ENCODE measurements at regions not wholly inside any gene's neighbourhood (a gene's known extent, or its start where the extent isn't known, plus 50 kb on each side); places are given as distances from the start of the nearest gene placed in this dataset.
"Not testable (repeated sequence)": the region's sequence is repeated elsewhere in the genome, so short reads cannot be mapped to it uniquely, and the experiment has no call there.

DNA sequence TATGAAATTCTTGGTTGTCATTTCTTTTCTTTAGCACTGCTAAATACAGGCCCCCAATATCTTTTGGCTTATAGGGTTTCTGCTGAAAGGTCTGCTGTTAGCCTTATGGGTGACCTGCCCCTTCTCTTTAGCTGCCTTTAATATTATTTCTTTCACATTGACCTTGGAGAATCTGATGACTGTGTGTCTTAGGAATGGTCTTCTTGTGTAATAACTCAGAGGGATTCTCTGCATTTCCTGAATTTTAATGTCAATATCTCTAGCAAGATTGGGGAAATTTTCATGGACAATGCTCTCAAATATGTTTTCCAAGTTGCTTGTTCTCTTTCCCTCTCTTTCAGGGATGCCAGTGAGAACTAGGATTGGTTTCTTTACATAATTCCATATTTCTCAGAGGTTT is 292.4 kb downstream of the SLC7A11 start:
- no peak for DNase-seq
- in situ Hi-C loops (cut with HindIII; ENCODE audit: low pct_ligation_motif_present, low sequenced_read_pairs): no loop called here

DNA sequence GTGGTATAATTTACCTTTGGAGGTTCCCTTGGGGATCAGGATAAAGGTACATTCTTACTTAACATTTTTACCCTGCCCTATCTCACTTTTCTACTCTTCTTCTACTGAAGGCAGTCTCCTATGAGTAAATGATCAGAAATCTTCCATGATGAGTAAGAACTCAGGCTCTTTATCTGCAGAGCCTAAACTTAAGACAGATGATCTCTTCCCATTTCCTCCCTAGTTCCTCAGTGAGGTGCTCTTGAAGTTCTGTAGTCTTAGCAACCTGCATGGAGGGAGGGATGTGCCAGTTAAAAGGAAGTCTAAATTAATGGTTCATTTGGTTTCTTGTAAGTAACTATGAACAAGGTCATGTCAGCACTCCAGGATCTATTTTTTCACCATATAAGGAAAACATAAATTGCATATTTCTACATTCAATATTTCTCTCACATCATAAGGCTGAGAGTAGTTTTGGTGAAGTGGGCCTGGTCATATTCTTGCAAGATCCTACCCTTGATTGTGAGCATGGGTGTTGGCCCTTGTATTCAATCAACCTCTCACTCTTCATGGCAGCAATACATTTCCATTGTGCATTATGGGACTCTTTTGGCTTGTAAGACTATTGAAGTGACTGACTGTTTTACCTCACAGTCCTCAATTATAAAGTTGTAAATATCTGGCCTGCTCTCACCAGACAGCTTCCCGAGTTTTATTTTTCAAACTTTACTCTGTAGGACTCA is 295.5 kb downstream of the SLC7A11 start:
- TF ChIP-seq, protein P1, sequence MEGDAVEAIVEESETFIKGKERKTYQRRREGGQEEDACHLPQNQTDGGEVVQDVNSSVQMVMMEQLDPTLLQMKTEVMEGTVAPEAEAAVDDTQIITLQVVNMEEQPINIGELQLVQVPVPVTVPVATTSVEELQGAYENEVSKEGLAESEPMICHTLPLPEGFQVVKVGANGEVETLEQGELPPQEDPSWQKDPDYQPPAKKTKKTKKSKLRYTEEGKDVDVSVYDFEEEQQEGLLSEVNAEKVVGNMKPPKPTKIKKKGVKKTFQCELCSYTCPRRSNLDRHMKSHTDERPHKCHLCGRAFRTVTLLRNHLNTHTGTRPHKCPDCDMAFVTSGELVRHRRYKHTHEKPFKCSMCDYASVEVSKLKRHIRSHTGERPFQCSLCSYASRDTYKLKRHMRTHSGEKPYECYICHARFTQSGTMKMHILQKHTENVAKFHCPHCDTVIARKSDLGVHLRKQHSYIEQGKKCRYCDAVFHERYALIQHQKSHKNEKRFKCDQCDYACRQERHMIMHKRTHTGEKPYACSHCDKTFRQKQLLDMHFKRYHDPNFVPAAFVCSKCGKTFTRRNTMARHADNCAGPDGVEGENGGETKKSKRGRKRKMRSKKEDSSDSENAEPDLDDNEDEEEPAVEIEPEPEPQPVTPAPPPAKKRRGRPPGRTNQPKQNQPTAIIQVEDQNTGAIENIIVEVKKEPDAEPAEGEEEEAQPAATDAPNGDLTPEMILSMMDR (IDR thresholded peaks at IDR 0.05; ENCODE audit: low read depth, low read length, missing control alignments): no peak
- Histone ChIP-seq H3K4me3 (ENCODE audit: low read depth, low read length) (no peak overlapping the region), H3K27me3 (replicated peaks) (no peaks in the 10 kb centered on the region), H3K27ac (no peak overlapping the region), H3K36me3 (replicated peaks) (no peaks in the 10 kb centered on the region)
- in situ Hi-C loops (cut with HindIII; ENCODE audit: low pct_ligation_motif_present, low sequenced_read_pairs): no loop called here
- DNase-seq: no peak

More for the DNA sequence above, 292.4 kb downstream of the SLC7A11 start:
- no peaks in the 10 kb centered on the region for H3K36me3 ChIP-seq (replicated peaks)
- no peak overlapping the region for H3K4me3 ChIP-seq (ENCODE audit: low read depth, low read length)
- TF ChIP-seq, protein P1 (IDR thresholded peaks at IDR 0.05; ENCODE audit: low read depth, low read length, missing control alignments): no peak
- no peak overlapping the region for H3K27ac ChIP-seq
- H3K27me3 ChIP-seq (replicated peaks): no peaks in the 10 kb centered on the region

DNA sequence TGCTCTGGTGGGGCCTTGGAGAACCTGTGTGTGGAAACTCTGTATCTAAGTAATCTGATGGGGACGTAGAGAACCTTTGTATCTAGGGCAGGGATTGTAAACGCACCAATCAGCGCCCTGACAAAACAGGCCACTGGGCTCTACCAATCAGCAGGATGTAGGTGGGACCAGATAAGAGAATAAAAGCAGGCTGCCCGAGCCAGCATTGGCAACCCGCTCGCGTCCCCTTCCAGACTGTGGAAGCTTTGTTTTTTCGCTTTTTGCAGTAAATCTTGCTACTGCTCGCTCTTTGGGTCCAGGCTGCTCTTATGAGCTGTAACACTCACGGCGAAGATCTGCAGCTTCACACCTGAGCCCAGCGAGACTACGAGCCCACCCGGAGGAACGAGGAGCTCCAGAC is 299.3 kb downstream of the SLC7A11 start:
- DNase-seq; H3K4me3 ChIP-seq (ENCODE audit: low read depth, low read length); H3K27ac ChIP-seq; H3K36me3 ChIP-seq (replicated peaks); in situ Hi-C loops (cut with HindIII; ENCODE audit: low pct_ligation_motif_present, low sequenced_read_pairs); H3K27me3 ChIP-seq (replicated peaks): not testable (repeated sequence)

DNA sequence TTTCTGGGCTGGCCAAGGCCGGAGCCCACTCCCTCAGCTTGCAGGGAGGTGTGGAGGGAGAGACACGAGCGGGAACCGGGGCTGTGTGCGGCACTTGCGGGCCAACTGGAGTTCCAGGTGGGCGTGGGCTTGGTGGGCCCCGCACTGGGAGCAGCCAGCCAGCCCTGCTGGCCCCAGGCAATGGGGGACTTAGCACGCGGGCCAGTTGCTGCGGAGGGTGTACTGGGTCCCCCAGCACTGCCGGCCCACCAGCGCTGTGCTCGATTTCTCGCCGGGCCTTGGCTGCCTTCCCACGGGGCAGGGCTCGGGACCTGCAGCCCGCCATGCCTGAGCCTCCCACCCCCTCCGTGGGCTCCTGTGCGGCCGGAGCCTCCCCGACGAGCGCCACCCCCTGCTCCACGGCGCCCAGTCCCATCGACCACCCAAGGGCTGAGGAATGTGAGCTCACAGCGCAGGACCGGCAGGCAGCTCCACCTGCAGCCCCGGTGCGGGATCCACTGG is 300.1 kb downstream of the SLC7A11 start:
- H3K27ac ChIP-seq; H3K36me3 ChIP-seq (replicated peaks); H3K27me3 ChIP-seq (replicated peaks); in situ Hi-C loops (cut with HindIII; ENCODE audit: low pct_ligation_motif_present, low sequenced_read_pairs); H3K4me3 ChIP-seq (ENCODE audit: low read depth, low read length); DNase-seq: not testable (repeated sequence)

DNA sequence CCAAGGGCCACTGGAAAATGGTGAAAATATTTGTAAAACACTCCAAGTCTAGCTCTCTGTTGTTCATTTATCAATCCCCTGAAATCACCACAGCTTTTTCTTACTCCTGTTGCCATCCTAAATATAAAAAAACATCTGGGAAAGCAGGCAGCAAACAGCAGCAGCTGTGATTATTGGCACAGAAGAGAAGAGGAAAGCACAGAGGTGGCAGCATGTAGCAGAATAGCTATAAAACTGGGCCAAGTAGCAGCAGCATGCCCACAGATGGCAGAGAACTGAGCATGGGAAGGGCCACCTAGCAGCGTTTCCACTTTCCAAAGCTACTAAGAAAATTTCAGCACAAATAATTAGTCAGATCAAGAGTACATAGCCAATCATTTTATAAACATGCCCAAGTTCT is 307.2 kb downstream of the SLC7A11 start:
- in situ Hi-C loops (cut with HindIII; ENCODE audit: low pct_ligation_motif_present, low sequenced_read_pairs): no loop called here
- TF ChIP-seq, protein P1 (IDR thresholded peaks at IDR 0.05; ENCODE audit: low read depth, low read length, missing control alignments): no peak
- no peak for DNase-seq
- H3K27me3 ChIP-seq (replicated peaks): no peaks in the 10 kb centered on the region
- H3K36me3 ChIP-seq (replicated peaks): no peaks in the 10 kb centered on the region
- no peak overlapping the region for H3K27ac ChIP-seq
- H3K4me3 ChIP-seq (ENCODE audit: low read depth, low read length): no peak overlapping the region

DNA sequence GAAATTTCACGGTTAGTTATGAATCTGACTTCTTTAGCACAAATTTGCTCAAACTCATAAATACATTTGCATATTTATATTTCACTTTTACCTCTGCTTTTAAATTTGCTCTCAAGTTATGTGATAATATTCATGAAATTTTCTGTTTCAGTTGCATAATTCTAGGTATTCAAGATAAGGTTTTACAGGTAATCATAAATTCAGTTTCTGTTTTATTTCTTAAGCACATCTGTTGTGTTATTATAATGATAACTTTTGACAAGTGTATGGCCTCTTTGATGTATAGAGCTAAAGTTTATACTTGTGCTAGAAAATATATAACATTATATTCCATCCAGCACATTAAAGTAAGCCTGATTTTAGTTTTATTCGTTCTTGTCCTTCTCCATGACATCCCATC is 308.1 kb downstream of the SLC7A11 start:
- in situ Hi-C loops (cut with HindIII; ENCODE audit: low pct_ligation_motif_present, low sequenced_read_pairs): no loop called here
- TF ChIP-seq, protein P1 (IDR thresholded peaks at IDR 0.05; ENCODE audit: low read depth, low read length, missing control alignments): no peak

DNA sequence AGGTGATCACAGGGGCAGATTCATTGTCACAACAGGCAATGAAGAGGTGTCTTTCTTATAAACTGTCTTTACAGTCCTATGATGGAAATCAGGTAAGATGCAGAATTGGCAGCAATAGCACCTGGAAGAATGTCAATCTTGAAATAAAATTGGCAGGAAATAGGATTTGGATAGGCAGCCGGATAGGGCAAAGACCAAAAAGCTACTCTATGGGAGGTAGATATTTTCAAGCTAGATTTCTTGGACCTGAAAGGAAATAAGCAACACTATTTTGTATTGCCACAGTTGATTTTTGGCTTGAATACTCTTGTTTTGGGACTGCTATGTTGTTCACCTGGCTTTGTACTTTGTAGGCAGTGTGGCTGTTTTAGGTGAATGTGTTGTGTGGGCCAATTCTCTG is 314.2 kb downstream of the SLC7A11 start:
- no peaks in the 10 kb centered on the region for H3K36me3 ChIP-seq (replicated peaks)
- in situ Hi-C loops (cut with HindIII; ENCODE audit: low pct_ligation_motif_present, low sequenced_read_pairs): no loop called here
- TF ChIP-seq, protein P1 (IDR thresholded peaks at IDR 0.05; ENCODE audit: low read depth, low read length, missing control alignments): no peak
- H3K27ac ChIP-seq: no peak overlapping the region
- no peak overlapping the region for H3K4me3 ChIP-seq (ENCODE audit: low read depth, low read length)
- DNase-seq: no peak
- H3K27me3 ChIP-seq (replicated peaks): no peaks in the 10 kb centered on the region

More for the DNA sequence above, 308.1 kb downstream of the SLC7A11 start:
- H3K27me3 ChIP-seq (replicated peaks): no peaks in the 10 kb centered on the region
- no peak overlapping the region for H3K4me3 ChIP-seq (ENCODE audit: low read depth, low read length)
- no peak for DNase-seq
- no peaks in the 10 kb centered on the region for H3K36me3 ChIP-seq (replicated peaks)
- no peak overlapping the region for H3K27ac ChIP-seq
